H1 (cell line): ENCODE measurements at regions not wholly inside any gene's neighbourhood (a gene's known extent, or its start where the extent isn't known, plus 50 kb on each side); places are given as distances from the start of the nearest gene placed in this dataset.
"Not testable (repeated sequence)": the region's sequence is repeated elsewhere in the genome, so short reads cannot be mapped to it uniquely, and the experiment has no call there.

ENCODE experiments used
- CTCF ChIA-PET: fragments of 300-600 bp; sonication (Branson Sonifier 250); formaldehyde crosslinking; loops from one replicate; lab custom pipeline; 2021; ENCODE audit not compliant: partially characterized antibody; lab: Charles Lee
- POLR2A ChIA-PET: fragments of 300-600 bp; sonication (Branson Sonifier 250); formaldehyde crosslinking; loops from one replicate; lab custom pipeline; 2021; ENCODE audit warnings: inconsistent platforms; ENCODE audit not compliant: partially characterized antibody; lab: Charles Lee
- DNase-seq, 2 experiments: peaks; one replicate each; pipeline versions ENCODE4 v3.0.0 to v3.0.0-alpha.2; 2010 to 2022; ENCODE audit warnings: low spot score in 2 of 2, low read depth in 1 of 2, mixed read lengths in 1 of 2
- FAIRE-seq: peaks from 2 replicates; lab custom pipeline; 2011; peaks lifted over from hg19 to GRCh38; lab: Jason Lieb, UNC
- H2AFZ ChIP-seq: 2 replicates; pipeline ENCODE4 v1.8.1; 2012; ENCODE audit warnings: low read length, inconsistent platforms
- H2AK5ac ChIP-seq: 2 replicates; pipeline ENCODE4 v1.6.1; 2013; ENCODE audit warnings: low read depth, low read length
- H2BK120ac ChIP-seq: replicated peaks from 2 replicates; pipeline ENCODE3; 2013; ENCODE audit warnings: low read depth, low read length, inconsistent platforms
- H2BK12ac ChIP-seq: 2 replicates; pipeline ENCODE4 v1.6.1; 2013; ENCODE audit warnings: low read depth, low read length
- H2BK15ac ChIP-seq: 2 replicates; pipeline ENCODE4 v1.6.1; 2013; ENCODE audit warnings: low read length
- H2BK20ac ChIP-seq: 2 replicates; pipeline ENCODE4 v1.6.1; 2013; ENCODE audit warnings: low read length
- H2BK5ac ChIP-seq: 2 replicates; pipeline ENCODE4 v1.6.1; 2013; ENCODE audit warnings: low read depth, low read length
- H3K14ac ChIP-seq: 2 replicates; pipeline ENCODE4 v1.6.1; 2013; ENCODE audit warnings: inconsistent platforms; ENCODE audit not compliant: insufficient read length
- H3K18ac ChIP-seq: 2 replicates; pipeline ENCODE4 v1.6.1; 2013; ENCODE audit warnings: low read length; ENCODE audit errors: extremely low read depth
- H3K23ac ChIP-seq: 2 replicates; pipeline ENCODE4 v1.6.1; 2013; ENCODE audit warnings: inconsistent platforms; ENCODE audit not compliant: insufficient read length
- H3K23me2 ChIP-seq: 2 replicates; pipeline ENCODE4 v1.6.1; 2013; ENCODE audit warnings: low read depth, low read length
- H3K27ac ChIP-seq: 2 replicates; pipeline ENCODE4 v1.6.1; 2011; ENCODE audit warnings: low read depth, low read length, inconsistent platforms
- H3K27me3 ChIP-seq, 4 experiments: replicated peaks in 1 of 4; 1 replicate in 1 of 4; 2 replicates in 3 of 4; pipeline versions ENCODE4 v1.6.1 to v1.8.1; 2011 to 2013; ENCODE audit warnings: low read length in 3 of 4, mild to moderate bottlenecking in 3 of 4, inconsistent platforms in 2 of 4, mixed read lengths in 2 of 4, moderate library complexity in 1 of 4; ENCODE audit not compliant: control insufficient read depth in 3 of 4, insufficient read depth in 3 of 4; ENCODE audit errors: extremely low read depth in 1 of 4
- H3K36me3 ChIP-seq, 4 experiments: 2 replicates each; pipeline versions ENCODE4 v1.6.1 to v1.8.1; 2011 to 2013; ENCODE audit warnings: mild to moderate bottlenecking in 4 of 4, low read length in 3 of 4, moderate library complexity in 2 of 4, control low read depth in 1 of 4, inconsistent platforms in 1 of 4; ENCODE audit not compliant: insufficient read depth in 4 of 4, control insufficient read depth in 2 of 4
- H3K4ac ChIP-seq: replicated peaks from 2 replicates; pipeline ENCODE3; 2013; ENCODE audit warnings: low read length, low read depth, mixed read lengths, inconsistent platforms; ENCODE audit not compliant: insufficient read length
- H3K4me1 ChIP-seq, 4 experiments: replicated peaks in 1 of 4; 1 replicate in 1 of 4; 2 replicates in 3 of 4; pipeline versions ENCODE4 v1.6.1 to v1.8.1; 2011 to 2013; ENCODE audit warnings: low read length in 3 of 4, inconsistent platforms in 2 of 4, mixed read lengths in 1 of 4; ENCODE audit not compliant: insufficient read depth in 4 of 4, control insufficient read depth in 3 of 4
- H3K4me2 ChIP-seq, 2 experiments: 2 replicates each; pipeline versions ENCODE4 v1.6.1 to v1.8.1; 2011 to 2013; ENCODE audit warnings: low read depth in 2 of 2, low read length in 2 of 2, control low read depth in 1 of 2, inconsistent platforms in 1 of 2, mild to moderate bottlenecking in 1 of 2; ENCODE audit not compliant: insufficient read depth in 1 of 2
- H3K4me3 ChIP-seq, 4 experiments: fragments of 200-600, 300-600 bp in 1 of 4; sonication (generic), shearing (Covaris generic), sonication (Bioruptor Twin) in 1 of 4; 2 replicates each; pipeline versions ENCODE4 v1.5.1 to v1.8.1; 2011 to 2016; ENCODE audit warnings: low read length in 4 of 4, low read depth in 3 of 4, control low read depth in 2 of 4, inconsistent platforms in 2 of 4, mild to moderate bottlenecking in 2 of 4, mixed read lengths in 1 of 4, moderate library complexity in 1 of 4; ENCODE audit not compliant: insufficient read depth in 2 of 4; ENCODE audit errors: extremely low read depth in 1 of 4
- H3K56ac ChIP-seq: replicated peaks from 2 replicates; pipeline ENCODE3; 2013; ENCODE audit warnings: low read depth, mild to moderate bottlenecking, mixed read lengths, low read length, inconsistent platforms; ENCODE audit not compliant: insufficient read length
- H3K79me1 ChIP-seq: 2 replicates; pipeline ENCODE4 v1.6.1; 2013; ENCODE audit warnings: low read depth, low read length, control low read depth
- H3K79me2 ChIP-seq, 2 experiments: 2 replicates each; pipeline versions ENCODE4 v1.6.1 to v1.8.1; 2012 to 2013; ENCODE audit warnings: low read length in 2 of 2, mild to moderate bottlenecking in 2 of 2, inconsistent platforms in 1 of 2; ENCODE audit not compliant: insufficient read depth in 2 of 2, control insufficient read depth in 1 of 2
- H3K9ac ChIP-seq, 4 experiments: replicated peaks in 1 of 4; 1 replicate in 1 of 4; 2 replicates in 3 of 4; pipeline versions ENCODE4 v1.6.1 to v1.8.1; 2011 to 2013; ENCODE audit warnings: low read depth in 3 of 4, low read length in 3 of 4, control low read depth in 2 of 4, mild to moderate bottlenecking in 2 of 4, moderate library complexity in 2 of 4, inconsistent platforms in 1 of 4; ENCODE audit errors: extremely low read depth in 1 of 4
- H3K9me3 ChIP-seq, 2 experiments: 2 replicates each; pipeline versions ENCODE4 v1.6.1 to v1.8.1; 2012 to 2013; ENCODE audit warnings: mild to moderate bottlenecking in 2 of 2, moderate library complexity in 2 of 2, control low read depth in 1 of 2, inconsistent platforms in 1 of 2, low read depth in 1 of 2, low read length in 1 of 2, mixed read lengths in 1 of 2; ENCODE audit not compliant: insufficient read depth in 2 of 2
- H4K20me1 ChIP-seq, 2 experiments: replicated peaks in 1 of 2; 2 replicates each; pipeline versions ENCODE3 to v1.8.1; 2011 to 2013; ENCODE audit warnings: inconsistent platforms in 2 of 2, low read length in 2 of 2, mild to moderate bottlenecking in 1 of 2; ENCODE audit not compliant: insufficient read depth in 2 of 2, control insufficient read depth in 1 of 2
- H4K5ac ChIP-seq: 2 replicates; pipeline ENCODE4 v1.6.1; 2013; ENCODE audit warnings: low read length, low read depth, mixed read lengths, inconsistent platforms; ENCODE audit not compliant: insufficient read length
- H4K8ac ChIP-seq: 2 replicates; pipeline ENCODE4 v1.8.0; 2013; ENCODE audit warnings: mild to moderate bottlenecking, moderate library complexity, low read length, inconsistent platforms; ENCODE audit not compliant: insufficient read depth; ENCODE audit errors: extremely low read depth
- H4K91ac ChIP-seq: replicated peaks from 2 replicates; pipeline ENCODE3; 2013; ENCODE audit warnings: low read length, mixed read lengths, inconsistent platforms; ENCODE audit not compliant: insufficient read length
- RAD21 ChIP-seq, 2 experiments: IDR thresholded peaks in 1 of 2; conservative IDR thresholded peaks in 1 of 2; 2 replicates each; pipeline ENCODE4 v1.6.1; 2011; ENCODE audit warnings: low read depth in 2 of 2, low read length in 2 of 2, improper control_type of control experiment in 1 of 2, inconsistent platforms in 1 of 2, mild to moderate bottlenecking in 1 of 2, moderate library complexity in 1 of 2
- WGBS, 2 experiments: shearing (Covaris generic) in 1 of 2; methylation state at CpG; one replicate each; pipeline versions ENCODE4 v1.1.6 to v1.1.7; 2013 to 2015; ENCODE audit warnings: low lambda C conversion rate in 2 of 2, mixed read lengths in 2 of 2, inconsistent platforms in 1 of 2, low coverage in 1 of 2, missing lambda C conversion rate in 1 of 2; ENCODE audit not compliant: insufficient replicate concordance in 2 of 2, insufficient coverage in 1 of 2, insufficient read length in 1 of 2; ENCODE audit errors: extremely low coverage in 1 of 2, missing lambda C conversion rate in 1 of 2; 5-methylcytosine and 5-hydroxymethylcytosine counted together

DNA sequence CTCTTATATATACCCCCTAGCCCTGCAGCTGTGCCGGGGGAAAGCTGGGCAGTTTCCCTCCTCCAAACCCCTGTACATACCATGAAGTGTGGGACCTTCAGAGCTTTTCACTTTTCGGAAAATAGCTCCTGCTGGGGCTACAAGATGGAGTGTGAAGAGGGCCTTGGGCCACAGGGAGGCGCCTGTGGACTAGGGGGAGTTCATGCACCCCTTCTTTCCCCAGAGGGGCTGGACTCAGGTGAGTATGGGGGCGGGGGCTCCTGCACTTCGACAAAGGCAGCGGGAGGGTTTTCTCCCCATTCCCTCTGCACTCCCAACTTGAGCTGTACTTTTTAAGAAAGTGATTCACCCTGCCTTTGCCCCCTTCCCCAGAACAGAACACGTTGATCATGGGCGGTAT lies 122.5 kb downstream of the SEPTIN14 start:
- H2BK15ac ChIP-seq, H3K36me3 ChIP-seq, H2BK120ac ChIP-seq, H3K9me3 ChIP-seq, CTCF ChIA-PET, H3K23me2 ChIP-seq, H4K5ac ChIP-seq, H3K18ac ChIP-seq, H4K91ac ChIP-seq, H2BK5ac ChIP-seq, H3K4me3 ChIP-seq, H3K27me3 ChIP-seq, H3K79me1 ChIP-seq, H3K56ac ChIP-seq, H3K4me2 ChIP-seq, H2AFZ ChIP-seq, H3K27ac ChIP-seq, H2BK20ac ChIP-seq, DNase-seq, FAIRE-seq, H3K4ac ChIP-seq, H3K9ac ChIP-seq, H3K23ac ChIP-seq, H3K79me2 ChIP-seq, H3K14ac ChIP-seq, H4K8ac ChIP-seq, H2AK5ac ChIP-seq, H2BK12ac ChIP-seq, POLR2A ChIA-PET, H3K4me1 ChIP-seq, H4K20me1 ChIP-seq: not testable (repeated sequence)
- WGBS, 2 experiments: 63% methylated on average over 5 of the region's 8 CpGs; no CpG with 5 or more reads in 1 of the 2 experiments
- TF ChIP-seq RAD21 (IDR thresholded peaks at IDR 0.05 in 1 of 2, conservative IDR thresholded peaks at IDR 0.05 in 1 of 2; ENCODE audit: low read depth in 2 of 2, low read length in 2 of 2): peak; percentile 17 to 28; a peak in 3 of 4 replicates

GRCh38 chr7:55736641-55737221 lies 125.8 kb downstream of the SEPTIN14 start:
- H3K27ac ChIP-seq, H3K36me3 ChIP-seq, H2BK120ac ChIP-seq, H3K18ac ChIP-seq, DNase-seq, H3K79me1 ChIP-seq, FAIRE-seq, H4K5ac ChIP-seq, H4K8ac ChIP-seq, H3K9me3 ChIP-seq, H3K4me1 ChIP-seq, H3K79me2 ChIP-seq, H3K14ac ChIP-seq, CTCF ChIA-PET, H3K23me2 ChIP-seq, H2AK5ac ChIP-seq, H3K27me3 ChIP-seq, H3K9ac ChIP-seq, H3K56ac ChIP-seq, H3K23ac ChIP-seq, H4K91ac ChIP-seq, H2BK20ac ChIP-seq, H3K4me2 ChIP-seq, H4K20me1 ChIP-seq, H2AFZ ChIP-seq, H2BK12ac ChIP-seq, POLR2A ChIA-PET, H2BK15ac ChIP-seq, H3K4me3 ChIP-seq, H2BK5ac ChIP-seq, H3K4ac ChIP-seq: not testable (repeated sequence)
- WGBS, 2 experiments: 88% methylated on average over 9 of the region's 11 CpGs; no CpG with 5 or more reads in 1 of the 2 experiments
